HG02943 (cell line): ENCODE measurements at regions not wholly inside any gene's neighbourhood (a gene's known extent, or its start where the extent isn't known, plus 50 kb on each side); places are given as distances from the start of the nearest gene placed in this dataset.

ENCODE experiments used
- ATAC-seq: cut with Tn5 transposase; IDR thresholded peaks from one replicate; pipeline ENCODE4 v1.9.1; 2021; ENCODE audit warnings: mild to moderate bottlenecking, low read depth, moderate library complexity; ENCODE audit not compliant: unreplicated experiment

GRCh38 chr13:70432276-70432805 is 324.1 kb upstream of the KLHL1 start:
- ATAC-seq: no peak

- ATAC-seq: no peak
Measured at GRCh38 chr13:70430256-70430655, 322.0 kb upstream of the KLHL1 start.

- ATAC-seq: no peak
Measured at GRCh38 chr13:70424928-70425327, 316.7 kb upstream of the KLHL1 start.

- no peak for ATAC-seq
Measured at GRCh38 chr13:70424428-70424827, 316.2 kb upstream of the KLHL1 start.

GRCh38 chr13:70415136-70415535 is 306.9 kb upstream of the KLHL1 start:
- no peak for ATAC-seq

GRCh38 chr13:70408865-70409264 is 300.6 kb upstream of the KLHL1 start:
- ATAC-seq: no peak

- ATAC-seq: no peak
Measured at GRCh38 chr13:70407486-70407885, 299.2 kb upstream of the KLHL1 start.

- ATAC-seq: no peak
Measured at GRCh38 chr13:70405266-70405665, 297.0 kb upstream of the KLHL1 start.

- ATAC-seq: no peak
Measured at GRCh38 chr13:70394031-70394548, 285.8 kb upstream of the KLHL1 start.

GRCh38 chr13:70391678-70392077 is 283.4 kb upstream of the KLHL1 start:
- no peak for ATAC-seq

- no peak for ATAC-seq
Measured at GRCh38 chr13:70390968-70391367, 282.7 kb upstream of the KLHL1 start.

GRCh38 chr13:70390064-70390463 is 281.8 kb upstream of the KLHL1 start:
- ATAC-seq: no peak

- ATAC-seq: no peak
Measured at GRCh38 chr13:70388935-70389334, 280.7 kb upstream of the KLHL1 start.

GRCh38 chr13:70386919-70387318 is 278.7 kb upstream of the KLHL1 start:
- ATAC-seq: no peak

GRCh38 chr13:70385852-70386251 is 277.6 kb upstream of the KLHL1 start:
- no peak for ATAC-seq

- ATAC-seq: no peak
Measured at GRCh38 chr13:70384156-70384555, 275.9 kb upstream of the KLHL1 start.

- no peak for ATAC-seq
Measured at GRCh38 chr13:70380809-70381208, 272.6 kb upstream of the KLHL1 start.

- ATAC-seq: no peak
Measured at GRCh38 chr13:70375718-70376117, 267.5 kb upstream of the KLHL1 start.

- ATAC-seq: no peak
Measured at GRCh38 chr13:70370924-70371323, 262.7 kb upstream of the KLHL1 start.

GRCh38 chr13:70366720-70367119 is 258.5 kb upstream of the KLHL1 start:
- no peak for ATAC-seq

- ATAC-seq: no peak
Measured at GRCh38 chr13:70363991-70364390, 255.7 kb upstream of the KLHL1 start.

GRCh38 chr13:70362820-70363570 is 254.7 kb upstream of the KLHL1 start:
- ATAC-seq: no peak
